Mammary epithelial cell (primary cell): ENCODE measurements at regions not wholly inside any gene's neighbourhood (a gene's known extent, or its start where the extent isn't known, plus 50 kb on each side); places are given as distances from the start of the nearest gene placed in this dataset.

Experiments used
- CTCF ChIP-seq, 2 donors: IDR thresholded peaks in 1 of 2; conservative IDR thresholded peaks in 1 of 2; 2 replicates each; pipeline ENCODE4 v1.5.1; 2011 to 2012; ENCODE audit warnings: inconsistent platforms in 2 of 2, low read length in 2 of 2, mild to moderate bottlenecking in 2 of 2, control low read depth in 1 of 2, low read depth in 1 of 2; ENCODE audit not compliant: insufficient read depth in 1 of 2; ENCODE audit errors: extremely low read depth in 1 of 2
- EZH2 ChIP-seq: IDR thresholded peaks from 2 replicates; pipeline ENCODE4 v1.6.1; 2012; ENCODE audit warnings: low read length, inconsistent platforms, borderline replicate concordance

DNA sequence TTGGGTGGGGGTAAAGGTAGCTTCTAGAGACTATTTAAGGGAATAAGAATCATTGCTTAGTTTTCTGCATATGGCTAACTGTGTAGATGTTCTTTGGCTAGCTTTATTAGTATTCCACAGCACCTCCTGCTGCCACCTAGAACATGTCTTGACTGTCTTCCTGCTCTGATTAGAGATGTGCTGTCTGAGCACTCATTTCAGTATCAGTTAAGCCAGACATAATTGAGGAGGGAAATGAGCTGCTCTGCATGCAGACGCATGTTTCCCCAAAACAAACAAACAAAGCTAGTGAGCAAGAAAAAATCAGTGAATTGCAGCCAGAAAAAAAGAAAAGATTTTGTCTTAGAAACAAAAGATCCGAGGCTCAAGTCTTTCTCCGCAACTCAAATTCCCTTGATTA lies 402.2 kb downstream of the AASDHPPT start:
- no peak for TF ChIP-seq CTCF (conservative IDR thresholded peaks at IDR 0.05 in 1 of 2, IDR thresholded peaks at IDR 0.05 in 1 of 2; ENCODE audit: extremely low read depth in 1 of 2, insufficient read depth in 1 of 2, low read depth in 1 of 2, low read length in 2 of 2)
- TF ChIP-seq EZH2: no peak
